HG03159 (cell line): ENCODE measurements at regions not wholly inside any gene's neighbourhood (a gene's known extent, or its start where the extent isn't known, plus 50 kb on each side); places are given as distances from the start of the nearest gene placed in this dataset.
A peak's percentile ranks its signal among the peaks of the same experiment; 100 is the strongest.
"Not testable (repeated sequence)": the region's sequence is repeated elsewhere in the genome, so short reads cannot be mapped to it uniquely, and the experiment has no call there.

ENCODE experiments used
- ATAC-seq: cut with Tn5 transposase; IDR thresholded peaks from one replicate; pipeline ENCODE4 v1.9.1; 2021; ENCODE audit warnings: mild to moderate bottlenecking, moderate library complexity; ENCODE audit not compliant: unreplicated experiment

DNA sequence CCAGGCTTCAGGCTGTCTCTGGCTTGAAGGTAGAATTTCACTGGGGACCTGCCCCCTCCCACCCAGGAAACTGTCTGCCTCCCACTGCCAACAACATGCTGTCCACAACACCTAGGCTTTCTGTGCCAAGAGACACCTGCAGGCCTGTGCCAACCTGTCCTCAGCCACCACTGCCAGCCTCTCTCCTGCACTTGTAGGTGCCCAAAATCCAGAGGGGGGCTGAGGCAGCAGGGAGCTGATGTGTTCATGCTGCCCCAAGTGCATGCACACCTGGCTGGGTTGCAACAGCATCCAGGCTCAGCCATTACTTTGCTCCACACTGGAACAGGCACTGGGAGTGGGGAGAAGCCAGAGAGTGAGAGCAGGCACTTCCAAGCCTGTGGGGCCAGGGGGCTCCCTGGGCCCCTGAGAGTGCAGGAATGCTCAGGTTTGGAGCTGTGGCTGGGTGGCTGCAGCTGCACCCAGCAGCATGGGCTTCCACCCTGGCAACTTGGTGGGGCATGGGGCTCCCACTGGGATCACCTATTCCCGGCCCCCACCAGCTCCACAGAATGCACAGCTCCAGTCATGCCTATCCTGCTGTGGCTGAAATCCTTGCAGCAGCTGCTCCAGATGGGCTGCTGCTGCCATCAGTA, 218.1 kb upstream of the OBI1 start:
- no peak for ATAC-seq

DNA sequence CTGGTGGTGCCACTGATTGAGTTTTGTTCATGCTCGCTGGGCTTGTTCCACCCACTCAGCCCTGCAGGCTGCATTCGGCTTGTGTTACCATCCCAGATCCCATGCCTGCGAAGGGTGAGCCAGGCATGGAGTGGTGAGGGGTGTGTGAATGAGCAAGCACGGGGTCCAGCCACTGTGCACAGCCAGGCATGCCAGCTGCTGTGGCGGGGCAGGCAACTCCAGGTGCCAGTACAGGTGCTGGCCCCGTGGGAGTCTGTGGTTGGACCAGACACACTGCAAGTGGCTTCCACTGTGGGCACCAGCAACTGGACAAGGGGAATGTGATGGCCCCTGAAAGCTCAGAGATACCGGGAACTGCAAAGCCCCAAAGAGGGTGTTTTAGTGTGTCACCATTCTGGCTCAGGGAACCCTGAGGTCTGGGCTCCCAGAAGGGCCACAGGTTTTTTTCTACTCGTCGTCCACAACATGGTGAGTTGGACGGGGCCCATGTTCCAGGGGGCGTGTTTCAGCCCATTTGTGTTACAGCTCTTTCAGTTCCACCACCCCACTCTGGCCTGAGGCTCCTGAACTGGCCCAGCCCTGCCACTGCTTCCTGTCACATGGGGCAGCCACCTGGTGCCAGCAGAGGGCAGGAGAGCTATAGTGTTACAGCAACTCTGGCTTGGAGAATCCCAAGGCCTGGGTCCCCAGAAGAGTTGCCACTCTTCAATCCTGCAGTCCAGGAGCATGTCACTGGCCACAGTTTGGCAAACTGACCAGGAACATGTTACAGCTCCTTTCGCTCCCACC, 217.0 kb upstream of the OBI1 start:
- ATAC-seq = peak; percentile 70

DNA sequence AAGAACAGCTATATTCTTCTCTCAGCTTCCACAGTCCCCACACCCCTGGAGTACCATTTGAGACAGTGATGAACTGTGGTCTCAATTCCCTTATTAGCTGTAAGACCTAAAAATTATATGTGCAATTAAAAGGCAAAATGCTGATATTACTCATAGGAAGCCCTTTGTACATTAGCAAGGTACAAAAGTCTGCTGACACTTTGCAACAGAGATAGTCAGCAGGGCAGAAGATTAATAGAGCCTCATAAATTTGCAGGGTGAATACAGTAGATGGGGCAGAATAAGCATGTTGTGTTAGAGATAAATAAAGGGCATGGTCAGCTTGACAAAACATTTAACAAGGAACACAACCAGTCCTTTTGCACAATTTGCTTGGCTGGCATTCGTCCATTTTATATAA, 210.0 kb upstream of the OBI1 start:
- no peak for ATAC-seq

DNA sequence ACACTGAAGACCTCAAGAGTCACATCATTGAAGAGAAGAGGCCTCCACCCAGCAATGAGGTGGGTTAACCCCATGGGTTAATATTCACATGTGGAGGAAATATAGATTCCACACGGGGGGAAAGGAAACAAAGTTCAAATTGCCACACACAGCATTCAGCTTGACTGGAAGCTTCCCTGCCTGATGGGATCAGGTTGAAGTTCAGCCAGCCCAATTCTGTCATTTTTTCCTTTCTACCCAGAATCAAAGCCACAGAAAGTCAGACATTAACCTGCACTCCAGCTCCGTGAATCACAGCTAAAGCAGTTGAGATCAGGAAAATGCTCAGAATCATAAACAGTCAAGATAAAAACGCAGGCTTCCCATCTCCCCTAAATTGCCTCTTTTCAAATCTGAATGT, 208.7 kb upstream of the OBI1 start:
- ATAC-seq = no peak

DNA sequence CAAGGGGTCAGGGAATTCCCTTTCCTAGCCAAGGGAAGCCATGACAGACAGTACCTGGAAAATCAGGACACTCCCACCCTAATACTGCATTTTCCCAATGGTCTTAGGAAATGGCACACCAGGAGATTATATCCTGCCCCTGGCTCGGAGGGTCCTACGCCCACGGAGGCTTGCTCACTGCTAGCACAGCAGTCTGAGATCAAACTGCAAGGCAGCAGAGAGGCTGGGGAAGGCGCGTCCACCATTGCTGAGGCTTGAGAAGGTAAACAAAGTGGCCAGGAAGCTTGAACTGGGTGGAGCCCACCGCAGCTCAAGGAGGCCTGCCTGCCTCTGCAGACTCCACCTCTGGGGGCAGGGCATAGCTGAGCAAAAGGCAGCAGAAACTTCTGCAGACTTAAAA, 207.1 kb upstream of the OBI1 start:
- not testable (repeated sequence) for ATAC-seq

DNA sequence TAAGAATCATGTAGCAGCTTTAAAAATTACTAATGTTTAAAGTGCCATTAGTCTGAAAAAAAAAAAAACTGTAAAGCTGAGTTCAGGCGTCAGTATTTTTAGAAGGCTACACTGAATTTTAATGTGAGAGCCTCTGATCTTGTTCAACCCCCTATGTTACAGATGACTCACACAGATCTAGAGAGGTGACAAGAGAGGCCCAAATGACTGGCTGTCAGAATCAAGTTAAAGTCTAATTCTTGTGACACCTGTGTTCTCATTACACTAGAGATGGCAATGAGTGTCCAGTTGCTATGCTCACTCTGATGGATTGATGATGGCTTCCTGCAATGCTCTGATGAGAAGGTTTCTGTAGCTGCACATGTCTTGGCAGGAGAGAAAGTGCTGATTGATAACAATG, 203.5 kb upstream of the OBI1 start:
- ATAC-seq = no peak

DNA sequence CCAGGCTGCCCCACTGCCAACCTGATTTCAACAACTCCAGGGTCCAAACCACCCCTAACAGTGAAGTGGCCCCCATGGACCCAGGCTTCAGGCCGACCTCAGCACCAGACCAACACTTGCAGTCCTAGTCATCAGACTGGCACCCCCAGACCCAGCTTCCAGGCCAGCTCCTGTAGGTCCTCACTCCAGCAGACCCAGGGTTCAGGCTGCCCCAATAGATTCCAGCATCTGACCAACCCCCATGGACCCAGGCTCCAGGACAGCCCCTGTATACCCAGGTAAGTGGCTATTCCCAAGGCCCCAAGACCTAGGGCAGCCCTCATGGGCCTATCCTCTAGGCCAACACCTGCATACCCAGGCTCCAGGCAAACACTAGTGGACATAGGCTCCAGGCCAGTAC, 193.8 kb upstream of the OBI1 start:
- ATAC-seq = no peak

DNA sequence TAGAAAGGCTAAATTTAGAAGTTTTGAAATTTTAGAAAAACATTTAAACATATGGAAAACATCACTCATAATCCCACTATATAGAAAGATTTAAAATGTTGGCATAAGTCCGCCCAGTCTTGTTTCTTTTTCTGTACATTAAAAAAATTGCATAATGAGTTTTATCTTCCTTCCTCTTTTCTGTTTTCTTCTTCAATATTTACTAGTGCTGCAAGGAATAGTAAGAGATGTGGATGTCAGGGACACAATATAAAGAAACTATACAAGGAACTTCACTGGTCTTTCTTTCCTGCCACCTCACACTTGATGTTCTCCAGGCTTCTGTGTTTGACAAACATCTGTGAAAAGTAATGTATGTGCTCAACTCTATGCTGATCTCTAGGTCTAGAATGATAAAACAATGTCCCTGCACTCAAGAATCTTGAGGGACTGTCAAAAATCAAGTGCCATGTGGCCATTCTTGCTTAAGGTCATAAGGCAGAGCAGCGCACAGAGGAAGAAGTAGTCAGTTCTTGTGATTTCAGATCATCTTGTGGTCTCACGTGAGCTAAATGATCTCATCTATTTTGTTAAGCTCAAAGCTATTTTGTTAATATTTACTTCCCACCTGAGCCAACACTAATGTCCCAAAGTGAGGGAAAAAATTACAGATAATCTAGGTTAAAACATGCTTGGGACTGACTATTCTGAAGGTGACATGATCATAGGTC, 186.9 kb upstream of the OBI1 start:
- no peak for ATAC-seq

DNA sequence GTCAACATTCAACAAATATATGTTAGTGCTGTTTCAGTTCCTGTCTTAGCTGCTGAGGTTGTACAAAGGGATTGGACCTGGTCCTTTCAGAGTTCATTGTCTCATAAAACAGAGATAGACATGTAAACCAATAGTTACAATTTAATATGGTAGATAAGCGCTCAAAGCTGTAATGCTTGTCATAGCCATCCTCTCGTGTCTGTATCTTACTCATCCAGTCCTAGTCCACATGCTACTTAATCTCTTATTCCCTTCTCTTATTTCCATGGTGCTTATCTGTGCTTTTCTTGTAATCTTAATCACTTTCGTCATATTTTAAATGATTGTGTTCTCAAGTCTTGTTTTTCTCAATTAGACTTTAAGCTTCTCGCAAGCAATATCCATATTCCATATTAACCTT, 185.2 kb upstream of the OBI1 start:
- ATAC-seq = no peak

DNA sequence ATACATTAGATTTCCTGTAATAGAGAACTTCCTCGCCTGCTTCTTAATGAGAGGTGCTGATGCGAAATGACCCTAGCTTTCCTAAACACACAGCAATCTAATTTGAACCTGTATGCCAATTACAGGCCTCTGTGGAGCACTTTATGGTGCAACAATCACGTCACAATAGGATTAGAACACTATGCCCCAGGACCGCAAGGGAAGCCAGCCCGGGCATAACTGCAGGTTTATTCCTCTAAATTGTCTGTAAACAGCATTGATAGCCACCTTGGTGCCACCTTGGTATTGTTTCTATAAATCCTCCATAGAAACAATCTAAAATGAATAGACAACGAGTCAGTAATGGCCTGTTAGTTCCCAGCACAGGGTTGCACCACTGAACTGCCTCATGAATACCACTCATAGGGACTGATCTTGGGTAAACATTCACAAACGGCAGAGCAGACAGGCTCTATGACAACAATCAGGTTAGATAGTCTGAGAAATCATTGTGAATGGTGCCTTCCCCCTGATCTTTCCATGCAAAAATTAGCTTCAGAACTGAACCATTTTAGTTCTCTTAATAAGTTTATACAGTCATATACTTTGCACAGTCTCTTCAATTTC, 182.5 kb upstream of the OBI1 start:
- no peak for ATAC-seq

DNA sequence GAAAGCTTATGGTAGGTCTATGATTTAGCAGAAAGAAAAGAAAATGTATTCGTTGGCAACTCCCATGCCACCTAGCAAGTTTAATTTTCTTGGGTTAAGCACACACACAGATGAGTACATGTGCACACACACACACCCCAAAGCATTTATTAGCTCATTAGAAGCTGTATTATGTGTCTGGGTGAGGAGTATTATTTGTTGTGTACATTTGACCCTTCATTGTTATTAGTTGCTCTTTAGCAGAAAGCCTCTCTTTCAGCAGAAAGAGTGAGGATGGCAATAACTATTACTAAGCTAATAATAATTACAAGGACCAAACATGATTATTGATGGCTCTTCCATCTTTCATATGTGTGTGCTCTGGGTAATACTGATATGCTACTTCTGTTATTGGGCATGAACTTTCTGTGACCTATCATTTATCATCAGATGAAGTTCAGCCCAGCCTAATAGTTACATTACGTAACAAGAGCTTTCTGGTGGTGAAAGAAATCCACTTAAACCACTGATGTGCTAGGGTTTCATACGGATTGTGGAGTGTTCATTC, 177.4 kb upstream of the OBI1 start:
- ATAC-seq = no peak

DNA sequence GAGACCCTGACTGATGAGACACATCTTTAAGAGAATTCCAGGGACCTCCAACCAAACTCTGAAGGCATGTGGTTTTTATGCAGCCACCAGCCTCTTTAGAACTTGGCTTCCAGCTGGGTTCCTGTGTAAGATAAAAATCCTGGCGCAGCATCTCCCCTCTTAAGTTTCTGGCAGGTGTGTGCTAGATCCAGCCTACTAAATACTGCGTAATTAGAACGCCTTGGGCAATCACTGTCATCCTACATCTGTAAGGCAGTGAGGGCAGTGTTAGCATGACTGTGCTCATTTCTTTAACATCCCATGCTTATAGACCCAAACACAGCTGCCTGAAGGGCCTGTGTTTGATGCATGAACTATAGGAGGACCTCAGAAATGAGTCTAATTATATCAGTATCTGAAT, 173.5 kb upstream of the OBI1 start:
- no peak for ATAC-seq

DNA sequence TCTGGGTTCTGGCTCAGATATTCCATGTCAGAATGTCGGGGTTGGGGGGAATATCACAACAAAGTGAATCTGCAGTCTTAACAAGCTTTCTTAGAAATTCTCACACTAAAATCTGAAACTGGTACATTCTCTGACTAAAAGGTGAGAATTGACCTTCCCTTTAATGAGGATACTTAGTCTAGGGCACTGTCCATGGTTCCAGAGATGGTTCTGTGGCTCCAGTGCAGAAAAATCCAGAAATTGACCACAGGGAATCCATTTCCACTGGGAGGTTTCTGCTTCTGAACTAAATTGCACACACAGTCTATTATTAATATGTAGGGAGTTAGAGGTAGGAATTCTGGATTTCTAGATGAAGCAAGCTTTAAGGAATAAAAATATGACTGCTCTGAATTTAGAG, 171.6 kb upstream of the OBI1 start:
- ATAC-seq = no peak

DNA sequence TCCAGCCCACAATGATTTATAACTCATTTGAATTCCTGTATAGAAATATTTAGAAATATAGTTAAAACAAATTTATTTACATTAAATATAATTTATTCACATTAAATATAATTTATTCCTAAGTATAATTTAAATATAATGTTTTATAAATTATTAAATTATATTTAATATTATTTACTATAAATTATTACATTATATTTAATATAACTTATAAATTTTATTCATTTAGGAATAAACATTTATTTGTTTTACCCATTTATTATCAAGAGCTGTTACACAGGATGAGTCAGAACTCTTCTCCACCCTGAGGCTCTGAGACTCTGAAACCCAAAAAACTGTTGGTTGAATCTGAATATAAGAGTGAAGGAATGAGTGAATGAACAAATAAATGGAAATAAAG, 170.9 kb upstream of the OBI1 start:
- ATAC-seq = no peak

DNA sequence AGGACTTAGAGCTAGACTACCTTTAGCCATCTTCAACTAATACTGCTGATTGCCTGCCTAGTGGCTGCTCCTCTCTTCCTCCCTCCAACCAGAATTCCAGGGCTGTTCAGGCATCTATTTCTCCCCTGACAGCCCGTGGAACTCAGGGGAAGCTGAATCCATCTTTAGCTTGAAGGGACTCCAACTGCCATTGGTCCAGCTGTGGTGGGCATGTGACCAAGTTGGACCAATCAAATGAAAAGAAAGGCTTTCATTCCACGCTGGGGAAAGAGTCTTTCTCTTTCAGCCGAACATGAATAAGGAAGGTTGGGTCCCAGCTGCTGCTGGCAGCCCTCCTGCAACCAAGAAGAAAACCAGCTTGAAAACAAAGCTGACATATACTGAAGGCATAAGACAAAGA, 168.5 kb upstream of the OBI1 start:
- ATAC-seq = no peak

DNA sequence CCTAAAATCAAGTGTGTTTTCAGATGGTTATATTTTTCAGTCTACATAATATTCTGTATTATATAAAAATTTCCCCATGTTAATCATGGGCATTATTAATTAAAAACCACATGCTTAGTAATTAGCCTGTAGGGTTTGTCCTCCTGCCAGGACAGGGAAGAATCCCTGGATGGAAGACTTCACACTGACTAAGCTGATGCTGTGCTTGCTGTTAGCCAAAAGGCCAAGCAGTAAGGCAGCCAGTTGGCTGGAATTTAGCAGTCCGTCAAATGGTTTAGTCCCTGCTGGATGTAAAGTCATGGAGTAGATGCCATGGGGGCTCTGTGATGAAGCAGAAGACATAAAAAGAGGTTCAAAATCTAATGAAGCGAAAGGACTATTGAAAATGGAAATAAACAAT, 168.0 kb upstream of the OBI1 start:
- ATAC-seq = no peak

DNA sequence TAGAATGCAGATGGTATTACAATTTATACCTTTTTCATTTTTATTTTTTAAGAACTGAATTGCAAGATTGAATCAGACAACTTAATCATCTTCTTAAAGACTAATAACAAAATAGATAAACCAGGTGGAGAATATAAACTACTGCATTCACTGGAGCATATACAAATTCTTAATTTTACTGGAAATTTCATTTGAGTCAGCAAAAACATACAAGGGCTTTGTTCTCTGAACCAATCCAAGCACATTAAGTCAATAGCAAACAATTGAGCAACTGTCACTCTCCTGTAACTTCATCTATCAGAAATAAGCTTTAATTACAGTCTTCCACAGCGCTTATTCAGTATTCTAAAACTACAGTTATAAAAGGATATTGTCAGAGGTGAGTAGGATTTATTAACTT, 167.4 kb upstream of the OBI1 start:
- ATAC-seq = no peak

DNA sequence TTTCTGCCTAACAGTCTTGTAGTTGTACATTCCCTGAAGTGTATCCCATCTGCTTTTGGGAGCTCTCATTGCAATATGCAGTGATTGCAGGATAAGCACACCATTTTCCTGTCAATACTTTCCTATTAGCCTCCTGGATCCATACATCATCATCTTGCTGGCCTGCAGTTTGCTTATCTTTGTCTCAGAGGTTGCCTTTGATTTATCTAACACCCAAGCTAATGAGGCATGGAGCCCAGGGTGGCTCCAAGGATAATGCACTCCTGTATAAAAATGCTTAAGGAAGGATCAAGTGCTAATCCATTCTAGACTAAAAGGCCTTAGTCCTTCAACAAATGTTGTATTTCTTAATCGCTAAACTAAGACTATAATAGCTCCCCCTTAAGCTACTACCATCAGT, 161.6 kb upstream of the OBI1 start:
- no peak for ATAC-seq

DNA sequence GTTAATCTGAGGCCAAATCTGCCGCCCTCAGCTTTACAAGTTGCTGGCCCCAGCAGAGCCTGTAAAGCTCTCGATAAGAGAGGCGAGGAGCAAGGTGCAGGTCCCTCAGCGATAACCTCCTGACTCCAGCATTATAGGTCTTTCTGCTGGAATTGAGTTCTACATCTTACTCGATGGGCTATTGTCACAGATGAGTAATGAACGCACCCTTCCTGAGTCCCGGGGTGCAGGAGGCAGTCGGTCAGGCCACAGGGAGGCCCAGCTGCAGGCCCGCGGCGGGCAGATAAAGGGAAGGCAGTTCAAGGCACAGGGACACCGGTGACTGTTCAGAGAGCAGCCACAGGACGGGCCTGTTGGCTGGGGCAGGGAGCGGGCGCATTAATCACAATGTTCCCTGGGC, 157.6 kb upstream of the OBI1 start:
- no peak for ATAC-seq

DNA sequence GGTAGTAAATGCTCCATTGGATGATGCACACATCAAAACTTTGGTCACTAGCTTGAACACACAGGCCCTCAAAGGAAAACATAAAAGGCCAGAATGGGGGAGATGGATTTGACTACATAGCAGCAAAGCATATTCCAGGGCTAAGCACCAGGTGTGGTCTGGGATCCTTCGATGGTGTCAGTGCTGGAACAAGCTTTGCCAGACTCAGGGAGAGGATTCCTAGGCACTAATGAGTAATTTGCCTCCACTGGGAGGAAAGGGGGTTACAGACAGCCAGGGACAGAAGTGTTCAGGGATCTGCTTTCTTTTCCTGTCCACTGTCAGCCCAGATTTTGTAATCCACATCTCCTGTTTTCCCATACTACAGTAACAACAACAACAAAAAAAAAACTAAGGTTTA, 157.2 kb upstream of the OBI1 start:
- ATAC-seq = no peak

DNA sequence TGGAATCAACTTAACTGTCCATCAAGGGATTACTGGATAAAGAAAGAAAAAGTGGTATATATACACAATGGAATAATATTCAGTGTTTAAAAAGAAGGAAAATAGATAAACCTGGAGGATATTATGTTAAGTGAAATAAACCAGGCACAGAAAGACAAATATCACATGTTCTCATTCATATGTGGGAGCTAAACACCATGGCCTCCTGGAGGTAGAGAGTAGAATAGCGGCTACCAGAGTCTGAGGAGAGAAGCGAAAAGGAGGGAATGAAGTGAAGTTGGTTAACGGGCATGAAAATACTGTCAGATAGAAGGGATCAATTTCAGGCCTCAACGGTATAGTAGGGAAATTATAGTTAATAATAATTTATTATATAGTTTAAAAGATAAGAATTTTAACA, 147.5 kb upstream of the OBI1 start:
- peak; percentile 90 for ATAC-seq

DNA sequence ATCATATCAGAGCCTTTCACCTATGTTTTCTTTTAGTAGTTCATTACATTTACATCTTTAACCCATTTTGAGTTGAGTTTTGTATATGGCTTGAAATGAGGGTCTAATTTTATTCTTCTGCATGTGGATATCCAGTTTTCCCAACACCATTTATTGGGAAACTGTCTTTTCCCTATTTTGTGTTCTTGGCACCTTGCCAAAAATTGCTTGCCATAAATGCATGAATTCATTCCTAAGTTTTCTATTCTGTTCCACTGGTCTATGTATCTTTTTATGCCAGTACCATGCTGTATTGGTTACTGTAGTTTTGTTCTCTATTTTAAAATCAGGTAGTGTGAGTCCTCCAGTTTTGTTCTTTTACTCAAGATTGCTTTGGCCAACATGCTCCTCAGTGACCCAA, 144.0 kb upstream of the OBI1 start:
- no peak for ATAC-seq
